ENCODE measurements at regions not wholly inside any gene's neighbourhood (a gene's known extent, or its start where the extent isn't known, plus 50 kb on each side); places are given as distances from the start of the nearest gene placed in this dataset.

- DNase-seq (ENCODE audit: low read depth in 1 of 2, low spot score in 2 of 2) (no peak), FAIRE-seq (no peak)
- H3K23ac ChIP-seq (ENCODE audit: insufficient read length): no peak overlapping the region
- no peak overlapping the region for H2BK15ac ChIP-seq (ENCODE audit: low read length)
- H3K9me3 ChIP-seq (ENCODE audit: insufficient read depth in 2 of 2, low read depth in 1 of 2, low read length in 1 of 2): no peaks in the 10 kb centered on the region
- no peak overlapping the region for H2BK5ac ChIP-seq (ENCODE audit: low read depth, low read length)
- H3K18ac ChIP-seq (ENCODE audit: extremely low read depth, low read length): no peak overlapping the region
- no peak overlapping the region for H3K27ac ChIP-seq (ENCODE audit: low read depth, low read length)
- H3K4ac ChIP-seq (replicated peaks; ENCODE audit: insufficient read length, low read depth, low read length): no peak overlapping the region
- no peaks in the 10 kb centered on the region for H3K79me2 ChIP-seq (ENCODE audit: control insufficient read depth in 1 of 2, insufficient read depth in 2 of 2, low read length in 2 of 2)
- no peak overlapping the region for H2AK5ac ChIP-seq (ENCODE audit: low read depth, low read length)
- no peak overlapping the region for H3K4me2 ChIP-seq (ENCODE audit: insufficient read depth in 1 of 2, low read depth in 2 of 2, low read length in 2 of 2)
- no peak overlapping the region for H4K91ac ChIP-seq (replicated peaks; ENCODE audit: insufficient read length, low read length)
- no peak overlapping the region for H3K14ac ChIP-seq (ENCODE audit: insufficient read length)
- no peak overlapping the region for H4K5ac ChIP-seq (ENCODE audit: insufficient read length, low read depth, low read length)
- ChIA-PET POLR2A (ENCODE audit: partially characterized antibody) (no interaction called here), CTCF (ENCODE audit: partially characterized antibody) (interaction anchor here (1.4 kb wide), 1 partner anchor 16 kb away, joined by 3 read pairs; no protein-coding TSS in a partner anchor)
- no peak overlapping the region for H3K56ac ChIP-seq (replicated peaks; ENCODE audit: insufficient read length, low read depth, low read length)
- no peak overlapping the region for H2BK120ac ChIP-seq (replicated peaks; ENCODE audit: low read depth, low read length)
- H3K4me3 ChIP-seq (ENCODE audit: extremely low read depth in 1 of 4, insufficient read depth in 2 of 4, low read depth in 3 of 4, low read length in 4 of 4): no peak overlapping the region
- no peaks in the 10 kb centered on the region for H3K27me3 ChIP-seq (replicated peaks in 1 of 4; ENCODE audit: control insufficient read depth in 3 of 4, extremely low read depth in 1 of 4, insufficient read depth in 3 of 4, low read length in 3 of 4)
- no peak overlapping the region for H2AFZ ChIP-seq (ENCODE audit: low read length)
- no peaks in the 10 kb centered on the region for H4K20me1 ChIP-seq (replicated peaks in 1 of 2; ENCODE audit: control insufficient read depth in 1 of 2, insufficient read depth in 2 of 2, low read length in 2 of 2)
- 91% methylated on average over 3 of the region's 3 CpGs; no CpG with 5 or more reads in 1 of the 2 experiments for WGBS, 2 experiments (ENCODE audit: extremely low coverage in 1 of 2, insufficient coverage in 1 of 2, insufficient read length in 1 of 2, insufficient replicate concordance in 2 of 2, low coverage in 1 of 2, low lambda C conversion rate in 2 of 2, missing lambda C conversion rate in 1 of 2)
- H2BK20ac ChIP-seq (ENCODE audit: low read length): no peak overlapping the region
- no peaks in the 10 kb centered on the region for H3K4me1 ChIP-seq (replicated peaks in 1 of 4; ENCODE audit: control insufficient read depth in 3 of 4, insufficient read depth in 4 of 4, low read length in 3 of 4)
- no peaks in the 10 kb centered on the region for H3K36me3 ChIP-seq (ENCODE audit: control insufficient read depth in 2 of 4, insufficient read depth in 4 of 4, low read length in 3 of 4)
- no peaks in the 10 kb centered on the region for H3K79me1 ChIP-seq (ENCODE audit: low read depth, low read length)
- no peak overlapping the region for H4K8ac ChIP-seq (ENCODE audit: extremely low read depth, insufficient read depth, low read length)
- H3K9ac ChIP-seq (replicated peaks in 1 of 4; ENCODE audit: extremely low read depth in 1 of 4, low read depth in 3 of 4, low read length in 3 of 4): no peak overlapping the region
- H3K23me2 ChIP-seq (ENCODE audit: low read depth, low read length): no peaks in the 10 kb centered on the region
- no peak overlapping the region for H2BK12ac ChIP-seq (ENCODE audit: low read depth, low read length)
- no peak for TF ChIP-seq TAF7 (optimal IDR thresholded peaks at IDR 0.05; ENCODE audit: borderline replicate concordance, low read depth, low read length)
- no peak for TF ChIP-seq PHF8 (conservative IDR thresholded peaks at IDR 0.05; ENCODE audit: low read depth, low read length)
- TF ChIP-seq YY1 (IDR thresholded peaks at IDR 0.05; ENCODE audit: low read depth, low read length): no peak
- TF ChIP-seq SIN3A (conservative IDR thresholded peaks at IDR 0.05 in 1 of 2, IDR thresholded peaks at IDR 0.05 in 1 of 2; ENCODE audit: low read depth in 1 of 2, low read length in 2 of 2): no peak
- TF ChIP-seq CREB1 (IDR thresholded peaks at IDR 0.05): no peak
- no peak for TF ChIP-seq POU5F1 (IDR thresholded peaks at IDR 0.05; ENCODE audit: low read depth, low read length)
- no peak for TF ChIP-seq ZNF274 (IDR thresholded peaks at IDR 0.05; ENCODE audit: borderline replicate concordance, extremely low read depth, low read length)
- no peak for TF ChIP-seq CBX8 (IDR thresholded peaks at IDR 0.05; ENCODE audit: borderline replicate concordance, low read depth, low read length)
- TF ChIP-seq SAP30 (IDR thresholded peaks at IDR 0.05; ENCODE audit: insufficient read depth, insufficient replicate concordance, low read length): no peak
- TF ChIP-seq CHD1 (IDR thresholded peaks at IDR 0.05; ENCODE audit: low read depth, low read length): no peak
- TF ChIP-seq EGR1 (IDR thresholded peaks at IDR 0.05; ENCODE audit: borderline replicate concordance, low read depth, low read length): no peak
- no peak for TF ChIP-seq FOSL1 (IDR thresholded peaks at IDR 0.05; ENCODE audit: insufficient read depth, low read depth, low read length)
- no peak for TF ChIP-seq BRCA1 (IDR thresholded peaks at IDR 0.05; ENCODE audit: low read depth, low read length)
- no peak for TF ChIP-seq SP1 (IDR thresholded peaks at IDR 0.05; ENCODE audit: low read depth, low read length)
- TF ChIP-seq KDM1A (IDR thresholded peaks at IDR 0.05; ENCODE audit: borderline replicate concordance, low read length): no peak
- TF ChIP-seq RBBP5 (IDR thresholded peaks at IDR 0.05; ENCODE audit: borderline replicate concordance, low read depth, low read length): no peak
Measured at GRCh38 chr18:51911584-51911983, 428.4 kb upstream of the DCC start.
